ACC112 (cell line): ENCODE measurements at regions not wholly inside any gene's neighbourhood (a gene's known extent, or its start where the extent isn't known, plus 50 kb on each side); places are given as distances from the start of the nearest gene placed in this dataset.

Source experiments
- H2AFZ ChIP-seq: fragments of 200-600 bp; sonication (generic); one replicate; pipeline ENCODE4 v1.6.0; 2017; ENCODE audit warnings: antibody characterized with exemption, low read length; ENCODE audit not compliant: unreplicated experiment
- H3K27ac ChIP-seq: fragments of 200-600 bp; sonication (generic); 2 replicates; pipeline ENCODE4 v1.5.1; 2014; ENCODE audit warnings: low read depth, mild to moderate bottlenecking, antibody characterized with exemption, low read length, moderate library complexity
- H3K27me3 ChIP-seq: fragments of 200-600 bp; sonication (generic); 2 replicates; pipeline ENCODE4 v1.6.1; 2014; ENCODE audit warnings: mild to moderate bottlenecking, antibody characterized with exemption, low read length, moderate library complexity, mixed read lengths; ENCODE audit not compliant: insufficient read depth
- H3K36me3 ChIP-seq: fragments of 200-600 bp; sonication (generic); 2 replicates; pipeline ENCODE4 v1.6.1; 2016; ENCODE audit warnings: mild to moderate bottlenecking, antibody characterized with exemption, low read length, moderate library complexity, mixed read lengths; ENCODE audit not compliant: insufficient read depth
- H3K4me1 ChIP-seq: fragments of 200-600 bp; sonication (generic); one replicate; pipeline ENCODE4 v1.6.1; 2016; ENCODE audit warnings: low read length, mixed read lengths; ENCODE audit not compliant: insufficient read depth, unreplicated experiment, control insufficient read depth
- H3K4me3 ChIP-seq: fragments of 200-600 bp; sonication (generic); 2 replicates; pipeline ENCODE4 v1.5.1; 2014; ENCODE audit warnings: mild to moderate bottlenecking, low read depth, low read length
- H3K79me2 ChIP-seq: fragments of 200-600 bp; sonication (generic); one replicate; pipeline ENCODE4 v1.6.0; 2016; ENCODE audit warnings: low read length; ENCODE audit not compliant: control insufficient read depth, unreplicated experiment, insufficient read depth

- Histone ChIP-seq H3K27ac (peak overlapping the region; percentile 13; the same call in 1 of the 2 replicates), H3K36me3 (no peaks in the 10 kb centered on the region), H3K27me3 (no peaks in the 10 kb centered on the region), H3K4me3 (no peak overlapping the region), H3K4me1 (peaks cover 5% of the 10 kb centered on the region), H3K79me2 (no peaks in the 10 kb centered on the region), H2AFZ (peak overlapping the region; percentile 31)
Measured at GRCh38 chr3:154060238-154061000, 60.8 kb upstream of the ARHGEF26 start.

- Histone ChIP-seq H3K79me2 (no peaks in the 10 kb centered on the region), H3K36me3 (no peaks in the 10 kb centered on the region), H3K27me3 (no peaks in the 10 kb centered on the region), H3K4me3 (no peak overlapping the region), H2AFZ (no peak overlapping the region), H3K27ac (peak overlapping the region; percentile 7; the same call in 1 of the 2 replicates), H3K4me1 (peaks cover 5% of the 10 kb centered on the region)
Measured at GRCh38 chr3:154061001-154061370, 60.2 kb upstream of the ARHGEF26 start.

GRCh38 chr3:154062513-154062912, 58.7 kb upstream of the ARHGEF26 start:
- no peak overlapping the region for H3K4me3 ChIP-seq
- peaks cover 5% of the 10 kb centered on the region for H3K4me1 ChIP-seq
- no peaks in the 10 kb centered on the region for H3K36me3 ChIP-seq
- no peak overlapping the region for H2AFZ ChIP-seq
- H3K27ac ChIP-seq: no peak overlapping the region
- no peaks in the 10 kb centered on the region for H3K27me3 ChIP-seq
- no peaks in the 10 kb centered on the region for H3K79me2 ChIP-seq

GRCh38 chr3:154071146-154071545, 50.0 kb upstream of the ARHGEF26 start:
- Histone ChIP-seq H3K4me3 (no peak overlapping the region), H2AFZ (no peak overlapping the region)

More at GRCh38 chr3:154071146-154071545, 50.0 kb upstream of the ARHGEF26 start:
- no peaks in the 10 kb centered on the region for H3K79me2 ChIP-seq
- no peaks in the 10 kb centered on the region for H3K4me1 ChIP-seq
- no peak overlapping the region for H3K27ac ChIP-seq
- no peaks in the 10 kb centered on the region for H3K27me3 ChIP-seq
- H3K36me3 ChIP-seq: no peaks in the 10 kb centered on the region
